Skeletal muscle cell (primary cell): ENCODE measurements at regions not wholly inside any gene's neighbourhood (a gene's known extent, or its start where the extent isn't known, plus 50 kb on each side); places are given as distances from the start of the nearest gene placed in this dataset.
"Not testable (repeated sequence)": the region's sequence is repeated elsewhere in the genome, so short reads cannot be mapped to it uniquely, and the experiment has no call there.

ENCODE experiments used
- DNase-seq: peaks from one replicate; pipeline ENCODE4 v3.0.0-alpha.2; 2010; ENCODE audit warnings: low read depth
- H3K4me3 ChIP-seq: 2 replicates; pipeline ENCODE4 v1.5.1; 2011; ENCODE audit warnings: low read depth, mild to moderate bottlenecking, control low read depth, low read length, moderate library complexity

GRCh38 chr9:105087910-105088898 lies 156.2 kb upstream of the SLC44A1 start:
- no peak overlapping the region for H3K4me3 ChIP-seq
- no peak for DNase-seq

- no peak for DNase-seq
- H3K4me3 ChIP-seq = no peak overlapping the region
Observed at GRCh38 chr9:105089874-105090273, 154.6 kb upstream of the SLC44A1 start.

- no peak for DNase-seq
- H3K4me3 ChIP-seq = no peak overlapping the region
Observed at GRCh38 chr9:105091004-105091640, 153.3 kb upstream of the SLC44A1 start.

- H3K4me3 ChIP-seq = no peak overlapping the region
- no peak for DNase-seq
Observed at GRCh38 chr9:105093685-105094084, 150.8 kb upstream of the SLC44A1 start.

GRCh38 chr9:105098370-105098769 lies 146.1 kb upstream of the SLC44A1 start:
- no peak overlapping the region for H3K4me3 ChIP-seq
- no peak for DNase-seq

- no peak overlapping the region for H3K4me3 ChIP-seq
- no peak for DNase-seq
Observed at GRCh38 chr9:105103776-105104175, 140.7 kb upstream of the SLC44A1 start.

GRCh38 chr9:105114318-105114717 lies 130.1 kb upstream of the SLC44A1 start:
- H3K4me3 ChIP-seq = no peak overlapping the region
- DNase-seq = no peak

- H3K4me3 ChIP-seq = no peak overlapping the region
- DNase-seq = no peak
Observed at GRCh38 chr9:105114964-105115728, 129.3 kb upstream of the SLC44A1 start.

GRCh38 chr9:105116052-105116868 lies 128.2 kb upstream of the SLC44A1 start:
- DNase-seq = no peak
- no peak overlapping the region for H3K4me3 ChIP-seq

- DNase-seq = no peak
- H3K4me3 ChIP-seq = no peak overlapping the region
Observed at GRCh38 chr9:105117234-105117633, 127.2 kb upstream of the SLC44A1 start.

GRCh38 chr9:105118636-105119035 lies 125.8 kb upstream of the SLC44A1 start:
- no peak for DNase-seq

GRCh38 chr9:105119156-105119555 lies 125.3 kb upstream of the SLC44A1 start:
- no peak for DNase-seq
- no peak overlapping the region for H3K4me3 ChIP-seq

More at GRCh38 chr9:105118636-105119035, 125.8 kb upstream of the SLC44A1 start:
- no peak overlapping the region for H3K4me3 ChIP-seq

GRCh38 chr9:105121861-105122430 lies 122.5 kb upstream of the SLC44A1 start:
- no peak for DNase-seq
- H3K4me3 ChIP-seq = no peak overlapping the region

- H3K4me3 ChIP-seq, DNase-seq: not testable (repeated sequence)
Observed at GRCh38 chr9:105124598-105124997, 119.9 kb upstream of the SLC44A1 start.

- DNase-seq = no peak
Observed at GRCh38 chr9:105126226-105126625, 118.2 kb upstream of the SLC44A1 start.

GRCh38 chr9:105127863-105128220 lies 116.6 kb upstream of the SLC44A1 start:
- H3K4me3 ChIP-seq = no peak overlapping the region

More at GRCh38 chr9:105126226-105126625, 118.2 kb upstream of the SLC44A1 start:
- H3K4me3 ChIP-seq = no peak overlapping the region

GRCh38 chr9:105128908-105129600 lies 115.4 kb upstream of the SLC44A1 start:
- H3K4me3 ChIP-seq = no peak overlapping the region
- DNase-seq = no peak

More at GRCh38 chr9:105127863-105128220, 116.6 kb upstream of the SLC44A1 start:
- DNase-seq = no peak

- H3K4me3 ChIP-seq = no peak overlapping the region
- DNase-seq = no peak
Observed at GRCh38 chr9:105129731-105130130, 114.7 kb upstream of the SLC44A1 start.
